GM18858 (cell line): ENCODE measurements at regions not wholly inside any gene's neighbourhood (a gene's known extent, or its start where the extent isn't known, plus 50 kb on each side); places are given as distances from the start of the nearest gene placed in this dataset.
"Not testable (repeated sequence)": the region's sequence is repeated elsewhere in the genome, so short reads cannot be mapped to it uniquely, and the experiment has no call there.

Experiments used
- ATAC-seq: cut with Tn5 transposase; IDR thresholded peaks from one replicate; pipeline ENCODE4 v1.9.1; 2021; ENCODE audit not compliant: unreplicated experiment

GRCh38 chr5:88092958-88093605, 175.6 kb downstream of the TMEM161B start:
- ATAC-seq, result no peak

- ATAC-seq, result no peak
Measured at GRCh38 chr5:88092358-88092757, 176.3 kb downstream of the TMEM161B start.

DNA sequence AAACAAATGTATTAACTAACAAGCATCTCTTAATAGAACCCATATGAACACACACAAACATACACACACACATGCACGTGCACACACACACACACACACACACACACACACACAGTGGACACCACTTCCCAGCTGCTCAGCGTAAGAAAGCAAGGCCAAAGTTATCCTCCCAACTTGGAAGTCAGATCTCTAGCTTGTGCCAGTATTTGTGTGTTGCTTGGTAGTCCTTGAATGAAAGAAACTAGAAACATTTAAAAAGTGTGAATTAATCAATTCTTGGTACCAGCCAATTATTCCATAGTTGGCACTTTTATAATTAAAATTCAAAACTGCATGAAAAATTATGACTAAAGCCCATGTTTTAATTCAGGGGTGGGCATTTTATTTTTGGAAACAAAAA, 178.1 kb downstream of the TMEM161B start:
- ATAC-seq, result no peak

GRCh38 chr5:88089719-88090390, 178.8 kb downstream of the TMEM161B start:
- ATAC-seq, result no peak

GRCh38 chr5:88085462-88085861, 183.2 kb downstream of the TMEM161B start:
- ATAC-seq, result no peak

GRCh38 chr5:88081877-88082276, 186.8 kb downstream of the TMEM161B start:
- ATAC-seq, result no peak

DNA sequence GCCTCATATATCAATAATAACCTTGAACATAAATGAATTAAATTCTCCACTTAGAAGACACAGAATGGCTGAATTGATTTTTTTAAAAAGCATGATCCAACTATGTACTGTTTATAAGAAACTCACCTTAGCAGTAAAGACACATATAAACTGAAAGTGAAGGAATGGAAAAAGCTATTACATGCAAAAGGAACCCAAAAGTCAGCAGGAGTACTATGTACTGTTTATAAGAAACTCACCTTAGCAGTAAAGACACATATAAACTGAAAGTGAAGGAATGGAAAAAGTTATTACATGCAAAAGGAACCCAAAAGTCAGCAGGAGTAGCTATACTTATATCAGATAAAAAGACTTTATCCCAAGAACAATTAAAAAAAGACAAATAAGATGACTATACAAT, 204.8 kb downstream of the TMEM161B start:
- ATAC-seq, result no peak

- no peak for ATAC-seq
Measured at GRCh38 chr5:88060194-88060593, 208.5 kb downstream of the TMEM161B start.

DNA sequence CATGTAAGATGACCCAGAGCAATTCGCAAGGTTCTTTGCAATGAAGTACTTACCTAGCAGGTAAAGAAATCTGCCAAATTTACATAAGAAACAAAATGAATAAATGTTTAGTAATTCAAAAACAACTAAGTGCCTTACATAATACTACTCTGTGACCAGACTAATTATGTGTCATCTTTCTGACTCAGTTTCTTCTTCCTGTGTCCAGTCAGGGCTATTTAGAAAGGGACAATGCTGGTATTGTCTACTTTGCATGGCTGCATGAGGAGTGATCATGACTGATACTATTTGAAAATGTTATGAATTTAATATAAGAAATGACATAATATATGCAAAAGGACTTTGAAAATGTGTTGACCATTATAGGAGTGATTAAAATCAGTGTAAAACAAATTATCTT, 210.0 kb downstream of the TMEM161B start:
- ATAC-seq, result no peak

DNA sequence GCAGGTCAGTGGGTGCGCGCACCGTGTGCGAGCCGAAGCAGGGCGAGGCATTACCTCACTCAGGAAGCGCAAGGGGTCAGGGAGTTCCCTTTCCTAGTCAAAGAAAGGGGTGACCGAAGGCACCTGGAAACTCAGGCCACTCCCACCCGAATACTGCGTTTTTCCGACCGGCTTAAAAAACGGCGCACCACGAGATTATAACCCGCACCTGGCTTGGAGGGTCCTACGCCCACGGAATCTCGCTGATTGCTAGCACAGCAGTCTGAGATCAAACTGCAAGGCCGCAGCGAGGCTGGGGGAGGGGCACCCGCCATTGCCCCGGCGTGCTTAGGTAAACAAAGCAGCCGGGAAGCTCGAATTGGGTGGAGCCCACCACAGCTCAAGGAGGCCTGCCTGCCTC, 216.2 kb downstream of the TMEM161B start:
- not testable (repeated sequence) for ATAC-seq

GRCh38 chr5:88051148-88051547, 217.5 kb downstream of the TMEM161B start:
- ATAC-seq, result no peak

DNA sequence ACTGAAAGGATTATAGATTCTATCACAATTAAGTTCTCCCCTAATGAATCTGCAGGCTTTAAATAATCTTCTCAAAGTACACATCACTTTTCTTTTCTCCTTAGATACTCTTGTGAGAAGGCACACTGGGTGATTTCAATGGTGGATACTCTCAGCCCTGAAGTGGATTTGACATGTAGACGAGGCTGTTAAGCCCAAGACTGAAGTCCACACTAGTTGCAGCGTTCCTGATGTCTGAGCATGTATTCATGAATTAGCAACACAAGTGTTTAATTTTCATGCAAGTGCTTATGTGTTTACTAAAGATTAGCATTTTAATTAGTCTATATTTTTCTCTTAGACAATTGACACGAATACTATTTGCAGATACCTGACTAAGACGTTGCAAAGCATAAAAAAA, 218.9 kb downstream of the TMEM161B start:
- no peak for ATAC-seq

- no peak for ATAC-seq
Measured at GRCh38 chr5:88049156-88049555, 219.5 kb downstream of the TMEM161B start.

DNA sequence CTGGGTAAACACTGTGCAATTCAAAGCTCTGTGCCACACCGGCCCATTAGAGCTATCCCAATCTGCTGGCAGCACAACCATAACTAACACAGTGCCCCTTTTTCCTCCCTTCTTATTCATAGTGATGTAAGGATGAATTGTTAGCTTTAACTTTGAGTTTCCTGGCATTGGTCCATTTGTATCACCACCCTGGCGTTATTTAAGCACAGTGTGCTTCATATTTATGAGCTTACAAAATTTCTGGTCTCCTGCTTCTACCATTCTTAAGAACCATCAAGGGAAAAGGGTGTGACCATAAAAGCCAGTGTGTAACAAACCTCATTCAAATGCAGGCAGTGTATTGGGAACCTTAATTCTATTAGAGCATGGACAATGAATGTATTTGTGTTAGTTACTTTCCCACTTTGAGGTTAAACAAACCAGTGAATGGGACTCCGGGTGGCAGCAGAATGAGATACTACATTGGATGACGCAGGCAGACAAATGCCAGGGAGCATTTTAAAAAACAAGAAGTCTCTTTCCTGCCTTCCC, 222.6 kb downstream of the TMEM161B start:
- no peak for ATAC-seq

GRCh38 chr5:88045165-88045564, 223.5 kb downstream of the TMEM161B start:
- ATAC-seq, result no peak

GRCh38 chr5:88034520-88034919, 234.1 kb downstream of the TMEM161B start:
- ATAC-seq, result no peak

DNA sequence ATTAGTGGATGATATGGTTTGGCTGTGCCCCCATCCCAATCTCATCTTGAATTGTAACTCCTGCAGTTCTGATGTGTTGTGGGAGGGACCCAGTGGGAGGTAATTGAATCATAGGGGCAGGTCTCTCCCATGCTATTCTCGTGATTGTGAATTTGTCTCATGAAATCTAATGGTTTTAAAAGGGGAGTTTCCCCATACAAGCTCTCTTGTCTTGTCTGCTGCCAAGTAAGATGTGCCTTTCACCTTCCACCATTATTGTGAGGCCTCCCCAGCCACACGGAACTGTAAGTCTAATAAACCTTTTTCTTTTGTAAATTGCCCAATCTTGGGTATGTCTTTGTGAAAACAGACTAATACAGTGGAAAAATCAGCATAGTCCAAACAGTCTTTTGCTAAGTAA, 235.5 kb downstream of the TMEM161B start:
- ATAC-seq, result no peak

DNA sequence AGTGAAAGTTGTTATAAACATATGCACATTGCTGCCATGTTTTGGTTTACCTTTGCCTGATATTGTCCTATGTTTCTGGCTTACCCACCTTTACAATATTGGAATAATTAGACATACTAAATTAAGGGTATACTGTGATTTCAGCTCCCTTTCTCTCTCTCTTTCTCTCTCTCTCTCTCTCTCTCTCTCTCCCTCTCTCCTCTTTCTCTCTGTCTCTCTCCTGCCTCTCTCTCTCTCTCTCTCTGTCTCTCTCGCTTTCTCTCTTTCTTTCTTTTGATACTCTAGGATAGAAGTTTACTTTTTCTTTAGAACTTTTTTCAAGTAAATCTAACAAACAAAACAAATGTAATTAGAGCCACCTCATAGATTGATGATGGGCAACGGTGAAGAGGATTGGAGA, 239.6 kb downstream of the TMEM161B start:
- ATAC-seq, result no peak

DNA sequence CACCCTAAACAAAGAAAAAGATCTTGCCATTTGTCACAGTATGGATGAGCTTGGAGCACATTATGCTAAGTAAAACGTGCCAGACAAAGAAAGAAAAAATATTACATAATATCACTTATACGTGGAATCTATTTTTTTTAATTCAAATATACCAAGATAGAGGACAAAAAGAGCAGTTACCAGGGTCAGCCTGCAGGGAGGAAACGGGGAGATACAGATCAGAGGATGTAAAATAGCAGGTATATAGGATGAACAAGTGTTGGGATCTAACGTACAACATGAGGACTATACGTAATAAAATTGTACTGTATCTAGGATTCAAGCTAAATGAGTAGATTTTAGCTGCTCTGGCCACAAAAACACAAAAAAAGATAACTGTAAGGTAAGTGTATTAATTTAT, 247.5 kb downstream of the TMEM161B start:
- no peak for ATAC-seq

DNA sequence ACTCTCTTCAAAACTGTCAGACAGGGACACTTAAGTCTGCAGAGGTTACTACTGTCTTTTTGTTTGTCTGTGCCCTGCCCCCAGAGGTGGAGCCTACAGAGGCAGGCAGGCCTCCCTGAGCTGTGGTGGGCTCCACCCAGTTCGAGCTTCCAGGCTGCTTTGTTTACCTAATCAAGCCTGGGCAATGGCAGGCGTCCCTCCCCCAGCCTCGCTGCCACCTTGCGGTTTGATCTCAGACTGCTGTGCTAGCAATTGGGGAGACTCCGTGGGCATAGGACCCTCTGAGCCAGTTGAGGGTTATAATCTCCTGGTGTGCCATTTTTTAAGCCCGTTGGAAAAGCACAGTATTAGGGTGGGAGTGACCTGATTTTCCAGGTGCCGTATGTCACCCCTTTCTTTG, 253.7 kb downstream of the TMEM161B start:
- ATAC-seq, result not testable (repeated sequence)

GRCh38 chr5:88000877-88001276, 267.8 kb downstream of the TMEM161B start:
- ATAC-seq, result no peak

GRCh38 chr5:87997662-87998061, 271.0 kb downstream of the TMEM161B start:
- no peak for ATAC-seq

- no peak for ATAC-seq
Measured at GRCh38 chr5:87966213-87966612, 302.4 kb downstream of the TMEM161B start.
